ENCODE measurements at regions not wholly inside any gene's neighbourhood (a gene's known extent, or its start where the extent isn't known, plus 50 kb on each side); places are given as distances from the start of the nearest gene placed in this dataset.
"Not testable (repeated sequence)": the region's sequence is repeated elsewhere in the genome, so short reads cannot be mapped to it uniquely, and the experiment has no call there.

DNA sequence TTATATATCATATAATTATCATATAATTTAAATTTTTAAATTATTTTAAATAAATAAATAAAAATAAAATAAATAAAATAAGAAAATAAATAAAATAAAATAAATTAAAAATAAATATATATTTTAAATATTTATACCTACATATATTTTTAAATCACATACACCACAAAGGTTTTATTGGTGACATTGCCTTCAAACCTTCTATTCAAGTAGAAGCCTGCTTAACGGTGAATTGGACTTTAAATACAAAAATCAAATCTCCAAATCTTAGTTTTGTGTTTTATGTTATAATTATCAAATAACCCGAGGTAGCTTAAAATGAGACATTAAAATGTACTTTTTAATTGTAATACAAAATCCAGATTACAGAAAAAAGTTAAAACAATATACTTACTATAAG lies 1137.8 kb downstream of the HACE1 start:
- H3K27ac ChIP-seq, result no peak overlapping the region
- TF ChIP-seq, protein P1, sequence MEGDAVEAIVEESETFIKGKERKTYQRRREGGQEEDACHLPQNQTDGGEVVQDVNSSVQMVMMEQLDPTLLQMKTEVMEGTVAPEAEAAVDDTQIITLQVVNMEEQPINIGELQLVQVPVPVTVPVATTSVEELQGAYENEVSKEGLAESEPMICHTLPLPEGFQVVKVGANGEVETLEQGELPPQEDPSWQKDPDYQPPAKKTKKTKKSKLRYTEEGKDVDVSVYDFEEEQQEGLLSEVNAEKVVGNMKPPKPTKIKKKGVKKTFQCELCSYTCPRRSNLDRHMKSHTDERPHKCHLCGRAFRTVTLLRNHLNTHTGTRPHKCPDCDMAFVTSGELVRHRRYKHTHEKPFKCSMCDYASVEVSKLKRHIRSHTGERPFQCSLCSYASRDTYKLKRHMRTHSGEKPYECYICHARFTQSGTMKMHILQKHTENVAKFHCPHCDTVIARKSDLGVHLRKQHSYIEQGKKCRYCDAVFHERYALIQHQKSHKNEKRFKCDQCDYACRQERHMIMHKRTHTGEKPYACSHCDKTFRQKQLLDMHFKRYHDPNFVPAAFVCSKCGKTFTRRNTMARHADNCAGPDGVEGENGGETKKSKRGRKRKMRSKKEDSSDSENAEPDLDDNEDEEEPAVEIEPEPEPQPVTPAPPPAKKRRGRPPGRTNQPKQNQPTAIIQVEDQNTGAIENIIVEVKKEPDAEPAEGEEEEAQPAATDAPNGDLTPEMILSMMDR (IDR thresholded peaks at IDR 0.05), result no peak
- no peak overlapping the region for H3K4me3 ChIP-seq
- no peak for DNase-seq (ENCODE audit: low spot score)

DNA sequence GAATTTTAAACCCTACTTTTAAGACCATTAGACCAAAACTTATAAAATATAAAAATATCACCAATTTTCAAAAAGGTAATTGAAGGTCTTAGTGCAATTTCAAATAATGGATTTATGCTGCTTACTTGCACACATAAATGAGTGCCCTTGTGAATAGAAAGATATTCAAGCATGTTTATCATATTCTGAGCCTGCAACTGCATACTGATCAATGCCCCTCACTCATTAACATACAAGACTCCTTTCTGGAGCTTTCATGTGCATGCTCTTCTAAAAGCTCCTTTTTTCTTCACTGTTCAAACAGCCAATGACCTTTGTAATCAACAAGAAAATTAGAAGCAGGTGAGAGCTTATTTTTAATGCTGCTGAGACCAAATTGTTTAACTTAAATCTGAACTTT lies 1139.3 kb downstream of the HACE1 start:
- DNase-seq (ENCODE audit: low spot score), result no peak
- no peak overlapping the region for H3K27ac ChIP-seq
- no peak overlapping the region for H3K4me3 ChIP-seq
- TF ChIP-seq, protein P1 (IDR thresholded peaks at IDR 0.05), result no peak

DNA sequence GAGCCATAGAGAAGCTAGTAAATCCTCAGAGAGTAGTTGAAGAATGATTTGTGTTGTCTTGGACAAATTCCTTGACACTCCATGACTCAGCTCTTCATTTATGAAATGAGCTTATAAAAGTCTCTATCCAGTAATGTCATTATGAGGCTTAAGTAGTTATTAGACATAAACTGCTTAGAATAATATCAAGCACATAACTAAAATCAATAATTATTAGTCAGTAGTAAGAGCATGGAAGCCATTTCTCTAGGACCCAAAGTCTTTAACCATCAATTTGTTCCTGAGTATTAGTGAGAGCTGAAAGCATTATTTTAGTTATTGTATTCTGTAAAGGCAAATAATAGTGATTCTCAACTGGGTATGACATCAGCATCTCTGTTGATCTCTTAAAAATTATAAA lies 1140.2 kb downstream of the HACE1 start:
- Histone ChIP-seq H3K27ac (no peak overlapping the region), H3K4me3 (no peak overlapping the region)
- no peak for DNase-seq (ENCODE audit: low spot score)
- TF ChIP-seq, protein P1 (IDR thresholded peaks at IDR 0.05), result no peak

DNA sequence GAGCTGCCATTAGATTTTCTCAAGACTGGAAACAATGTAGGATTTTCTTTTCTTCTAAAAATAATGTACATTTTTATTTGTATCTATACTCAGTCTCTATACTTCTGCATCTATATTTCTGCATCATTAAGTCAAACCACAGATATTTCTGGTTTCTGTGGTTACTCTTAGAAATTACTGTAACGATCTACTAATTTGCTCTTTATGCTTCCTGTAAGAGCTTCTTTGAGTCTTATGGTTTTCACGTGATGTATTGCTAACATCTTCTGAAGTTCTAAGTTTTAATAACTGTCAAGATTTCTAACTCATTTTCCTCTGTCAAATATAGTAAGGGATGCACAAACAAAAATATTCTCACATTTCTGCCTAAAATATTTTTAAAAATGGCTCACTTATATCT lies 1144.5 kb downstream of the HACE1 start:
- H3K4me3 ChIP-seq, result no peak overlapping the region
- DNase-seq (ENCODE audit: low spot score), result no peak
- H3K27ac ChIP-seq, result no peak overlapping the region
- TF ChIP-seq, protein P1 (IDR thresholded peaks at IDR 0.05), result no peak

DNA sequence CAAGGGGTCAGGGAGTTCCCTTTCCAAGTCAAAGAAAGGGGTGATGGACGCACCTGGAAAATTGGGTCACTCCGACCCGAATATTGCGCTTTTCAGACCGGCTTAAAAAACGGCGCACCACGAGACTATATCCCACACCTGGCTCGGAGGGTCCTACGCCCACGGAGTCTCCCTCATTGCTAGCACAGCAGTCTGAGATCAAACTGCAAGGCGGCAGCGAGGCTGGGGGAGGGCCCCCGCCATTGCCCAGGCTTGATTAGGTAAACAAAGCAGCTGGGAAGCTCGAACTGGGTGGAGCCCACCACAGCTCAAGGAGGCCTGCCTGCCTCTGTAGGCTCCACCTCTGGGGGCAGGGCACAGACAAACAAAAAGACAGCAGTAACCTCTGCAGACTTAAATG lies 1150.5 kb downstream of the HACE1 start:
- DNase-seq (ENCODE audit: low spot score); H3K27ac ChIP-seq; H3K4me3 ChIP-seq: not testable (repeated sequence)

DNA sequence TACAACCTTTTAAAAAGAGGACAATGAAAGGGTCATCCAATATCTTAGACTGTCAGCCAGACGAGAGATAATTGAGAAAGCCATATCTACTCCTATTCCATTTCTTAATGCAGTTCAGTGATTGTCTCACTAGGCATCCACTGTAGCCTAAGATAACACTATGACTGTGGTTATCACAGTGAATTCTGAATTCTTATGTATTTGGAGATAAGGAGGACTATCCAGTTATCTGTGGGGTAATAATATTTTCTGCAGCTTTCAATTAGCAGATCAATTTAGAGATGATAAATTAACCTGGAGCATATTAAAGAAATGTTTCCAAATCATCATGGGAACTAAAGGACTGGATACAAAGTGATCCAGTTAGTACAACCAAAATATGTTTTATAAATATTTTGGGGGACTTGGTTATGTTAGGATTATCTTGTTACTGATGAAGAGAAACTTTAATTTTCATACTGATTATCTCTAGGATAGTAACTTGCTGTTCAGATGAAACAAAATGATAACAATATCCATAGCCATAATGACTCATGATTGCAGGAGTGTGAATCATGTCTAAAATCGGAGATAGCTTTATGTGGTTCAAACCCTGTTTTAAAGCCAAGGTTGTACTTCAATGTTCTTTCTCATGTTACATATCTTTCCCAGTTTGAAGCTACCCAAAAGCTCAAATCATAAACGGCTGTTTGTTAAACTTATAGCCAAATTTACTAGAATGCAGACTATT lies 1152.0 kb downstream of the HACE1 start:
- no peak for DNase-seq (ENCODE audit: low spot score)
- TF ChIP-seq, protein P1 (IDR thresholded peaks at IDR 0.05), result no peak
- H3K4me3 ChIP-seq, result no peak overlapping the region
- H3K27ac ChIP-seq, result no peak overlapping the region

DNA sequence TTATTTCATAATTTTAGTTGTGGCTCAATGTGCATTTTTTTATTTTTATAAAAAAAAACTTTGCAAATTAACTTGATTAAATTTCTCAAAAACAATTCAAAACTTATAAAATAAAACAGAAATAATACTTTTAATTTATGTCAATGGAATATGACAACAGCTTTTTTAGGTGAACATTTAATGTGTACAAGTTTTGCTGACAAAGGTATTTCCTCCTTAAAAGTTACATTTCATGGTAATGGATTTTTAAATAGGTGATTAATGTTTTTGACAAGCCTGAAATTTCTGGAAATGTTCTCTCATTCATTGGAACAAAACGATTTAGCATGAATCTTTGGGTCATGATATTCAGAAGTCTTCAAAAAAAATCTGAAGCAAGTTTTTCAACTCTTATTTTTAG lies 1160.0 kb downstream of the HACE1 start:
- TF ChIP-seq, protein P1 (IDR thresholded peaks at IDR 0.05), result no peak
- DNase-seq (ENCODE audit: low spot score), result no peak
- H3K27ac ChIP-seq, result no peak overlapping the region
- no peak overlapping the region for H3K4me3 ChIP-seq
